Karpas-422 (cell line): ENCODE measurements at regions not wholly inside any gene's neighbourhood (a gene's known extent, or its start where the extent isn't known, plus 50 kb on each side); places are given as distances from the start of the nearest gene placed in this dataset.
"Not testable (repeated sequence)": the region's sequence is repeated elsewhere in the genome, so short reads cannot be mapped to it uniquely, and the experiment has no call there.

Experiments
- DNase-seq: peaks from one replicate; pipeline ENCODE4 v3.0.0-alpha.2; 2015
- H2AFZ ChIP-seq: fragments of 200-600 bp; sonication (generic); 2 replicates; pipeline ENCODE4 v1.6.1; 2014; ENCODE audit warnings: antibody characterized with exemption, low read length, mixed read lengths
- H3K27ac ChIP-seq: fragments of 200-600 bp; sonication (generic); 2 replicates; pipeline ENCODE4 v1.5.1; 2014; ENCODE audit warnings: mild to moderate bottlenecking, low read length, moderate library complexity
- H3K27me3 ChIP-seq: fragments of 200-600 bp; sonication (generic); 2 replicates; pipeline ENCODE4 v1.6.1; 2014; ENCODE audit warnings: low read length, mixed read lengths
- H3K36me3 ChIP-seq: fragments of 200-600 bp; sonication (generic); 2 replicates; pipeline ENCODE4 v1.6.1; 2014; ENCODE audit warnings: low read length, mixed read lengths; ENCODE audit not compliant: insufficient read depth
- H3K4me1 ChIP-seq: fragments of 200-600 bp; sonication (generic); 2 replicates; pipeline ENCODE4 v1.6.1; 2014; ENCODE audit warnings: mild to moderate bottlenecking, low read length, mixed read lengths
- H3K4me2 ChIP-seq: fragments of 200-600 bp; sonication (generic); 2 replicates; pipeline ENCODE4 v1.6.1; 2014; ENCODE audit warnings: low read length, low read depth, mild to moderate bottlenecking; ENCODE audit not compliant: poor library complexity, severe bottlenecking
- H3K4me3 ChIP-seq: fragments of 200-600 bp; sonication (generic); 2 replicates; pipeline ENCODE4 v1.5.1; 2014; ENCODE audit warnings: mild to moderate bottlenecking, antibody characterized with exemption, low read length, mixed read lengths
- H3K79me2 ChIP-seq: fragments of 200-600 bp; sonication (generic); 2 replicates; pipeline ENCODE4 v1.6.1; 2014; ENCODE audit warnings: mild to moderate bottlenecking, low read length, mixed read lengths
- H3K9ac ChIP-seq: fragments of 200-600 bp; sonication (generic); 2 replicates; pipeline ENCODE4 v1.6.0; 2014; ENCODE audit warnings: low read length
- H3K9me2 ChIP-seq: fragments of 200-600 bp; sonication (generic), shearing (Covaris generic); replicated peaks from 2 replicates; pipeline ENCODE4 v1.6.0; 2014; ENCODE audit warnings: mild to moderate bottlenecking, low read length, moderate library complexity; ENCODE audit not compliant: insufficient read depth
- H3K9me3 ChIP-seq: fragments of 300-700, 200-600 bp; sonication (generic); 2 replicates; pipeline ENCODE4 v1.6.1; 2014; ENCODE audit warnings: low read length, mixed read lengths
- H4K20me1 ChIP-seq: fragments of 200-600 bp; sonication (generic); 2 replicates; pipeline ENCODE4 v1.6.1; 2014; ENCODE audit warnings: mild to moderate bottlenecking, antibody characterized with exemption, low read length, low read depth; ENCODE audit not compliant: insufficient read depth

GRCh38 chr19:27707026-27707425 lies 1505.9 kb downstream of the UQCRFS1 start:
- DNase-seq, H3K9ac ChIP-seq, H3K9me2 ChIP-seq, H3K36me3 ChIP-seq, H3K4me2 ChIP-seq, H3K4me3 ChIP-seq, H2AFZ ChIP-seq, H3K27me3 ChIP-seq, H4K20me1 ChIP-seq, H3K79me2 ChIP-seq, H3K27ac ChIP-seq, H3K4me1 ChIP-seq, H3K9me3 ChIP-seq: not testable (repeated sequence)

GRCh38 chr19:27705896-27706295 lies 1507.1 kb downstream of the UQCRFS1 start:
- H3K27me3 ChIP-seq: no peaks in the 10 kb centered on the region
- peaks cover 3% of the 10 kb centered on the region; the same call in 1 of the 2 replicates for H3K36me3 ChIP-seq
- H3K79me2 ChIP-seq: no peaks in the 10 kb centered on the region
- H3K9ac ChIP-seq: no peak overlapping the region
- no peak overlapping the region for H3K27ac ChIP-seq
- H2AFZ ChIP-seq: no peak overlapping the region
- 0 out of 2 replicates have a peak, but pooled peaks cover 3% of the 10 kb centered on the region for H3K9me2 ChIP-seq
- no peaks in the 10 kb centered on the region for H3K4me1 ChIP-seq
- DNase-seq: no peak
- H4K20me1 ChIP-seq: no peaks in the 10 kb centered on the region
- H3K9me3 ChIP-seq: peaks cover 11% of the 10 kb centered on the region
- H3K4me2 ChIP-seq: no peak overlapping the region
- H3K4me3 ChIP-seq: no peak overlapping the region

- H3K9ac ChIP-seq: no peak overlapping the region
- no peaks in the 10 kb centered on the region for H3K79me2 ChIP-seq
- H3K27me3 ChIP-seq: no peaks in the 10 kb centered on the region
- no peak for DNase-seq
- no peaks in the 10 kb centered on the region for H3K36me3 ChIP-seq
- no peaks in the 10 kb centered on the region for H4K20me1 ChIP-seq
- no peak overlapping the region for H3K27ac ChIP-seq
- no peak overlapping the region for H3K4me3 ChIP-seq
- no peak overlapping the region for H3K4me2 ChIP-seq
- no peaks in the 10 kb centered on the region for H3K9me2 ChIP-seq
- H2AFZ ChIP-seq: no peak overlapping the region
- H3K9me3 ChIP-seq: no peaks in the 10 kb centered on the region
- H3K4me1 ChIP-seq: no peaks in the 10 kb centered on the region
Measured at GRCh38 chr19:27694361-27695055, 1518.4 kb downstream of the UQCRFS1 start.

- DNase-seq: no peak
- no peaks in the 10 kb centered on the region for H3K36me3 ChIP-seq
- no peak overlapping the region for H3K4me2 ChIP-seq
- H2AFZ ChIP-seq: no peak overlapping the region
- no peaks in the 10 kb centered on the region for H3K4me1 ChIP-seq
- peaks cover 13% of the 10 kb centered on the region for H3K9me3 ChIP-seq
- no peaks in the 10 kb centered on the region for H4K20me1 ChIP-seq
- H3K4me3 ChIP-seq: no peak overlapping the region
- H3K9me2 ChIP-seq: no peaks in the 10 kb centered on the region
- no peaks in the 10 kb centered on the region for H3K79me2 ChIP-seq
- H3K27me3 ChIP-seq: no peaks in the 10 kb centered on the region
- H3K9ac ChIP-seq: no peak overlapping the region
- no peak overlapping the region for H3K27ac ChIP-seq
Measured at GRCh38 chr19:27691991-27692390, 1521.0 kb downstream of the UQCRFS1 start.

GRCh38 chr19:27689734-27690241 lies 1523.2 kb downstream of the UQCRFS1 start:
- Histone ChIP-seq H3K79me2 (no peaks in the 10 kb centered on the region), H3K4me2 (no peak overlapping the region), H3K4me1 (no peaks in the 10 kb centered on the region), H3K9me3 (peaks cover 19% of the 10 kb centered on the region), H3K36me3 (no peaks in the 10 kb centered on the region), H3K4me3 (no peak overlapping the region), H2AFZ (no peak overlapping the region), H3K27me3 (no peaks in the 10 kb centered on the region), H3K9ac (no peak overlapping the region), H3K27ac (no peak overlapping the region), H3K9me2 (no peaks in the 10 kb centered on the region), H4K20me1 (no peaks in the 10 kb centered on the region)
- DNase-seq: no peak

- Histone ChIP-seq H3K27me3 (no peaks in the 10 kb centered on the region), H3K27ac (no peak overlapping the region), H3K4me3 (no peak overlapping the region), H4K20me1 (no peaks in the 10 kb centered on the region), H3K4me1 (no peaks in the 10 kb centered on the region), H3K4me2 (no peak overlapping the region), H3K79me2 (no peaks in the 10 kb centered on the region), H3K9me3 (peaks cover 19% of the 10 kb centered on the region), H2AFZ (no peak overlapping the region), H3K36me3 (no peaks in the 10 kb centered on the region), H3K9ac (no peak overlapping the region), H3K9me2 (no peaks in the 10 kb centered on the region)
- DNase-seq: no peak
Measured at GRCh38 chr19:27684293-27684692, 1528.7 kb downstream of the UQCRFS1 start.

- H4K20me1 ChIP-seq: no peaks in the 10 kb centered on the region
- H3K4me3 ChIP-seq: no peak overlapping the region
- no peaks in the 10 kb centered on the region for H3K36me3 ChIP-seq
- H3K9me2 ChIP-seq: no peaks in the 10 kb centered on the region
- H3K27ac ChIP-seq: no peak overlapping the region
- no peak overlapping the region for H2AFZ ChIP-seq
- H3K9ac ChIP-seq: no peak overlapping the region
- H3K4me1 ChIP-seq: no peaks in the 10 kb centered on the region
- no peaks in the 10 kb centered on the region for H3K79me2 ChIP-seq
- no peak overlapping the region for H3K4me2 ChIP-seq
- peaks cover 9% of the 10 kb centered on the region for H3K9me3 ChIP-seq
- DNase-seq: no peak
- H3K27me3 ChIP-seq: no peaks in the 10 kb centered on the region
Measured at GRCh38 chr19:27681972-27682371, 1531.0 kb downstream of the UQCRFS1 start.

GRCh38 chr19:27679905-27680304 lies 1533.0 kb downstream of the UQCRFS1 start:
- Histone ChIP-seq H3K27ac (no peak overlapping the region), H3K79me2 (no peaks in the 10 kb centered on the region), H3K4me3 (no peak overlapping the region), H3K9ac (no peak overlapping the region), H3K36me3 (no peaks in the 10 kb centered on the region), H3K9me2 (no peaks in the 10 kb centered on the region), H3K9me3 (peaks cover 8% of the 10 kb centered on the region), H2AFZ (no peak overlapping the region), H3K4me1 (no peaks in the 10 kb centered on the region), H3K4me2 (no peak overlapping the region), H4K20me1 (no peaks in the 10 kb centered on the region), H3K27me3 (no peaks in the 10 kb centered on the region)
- DNase-seq: no peak
